B cell (primary cell): ENCODE measurements at regions not wholly inside any gene's neighbourhood (a gene's known extent, or its start where the extent isn't known, plus 50 kb on each side); places are given as distances from the start of the nearest gene placed in this dataset.

Source experiments
- EZH2 ChIP-seq: IDR thresholded peaks from 2 replicates; pipeline ENCODE4 v1.6.1; 2012; ENCODE audit warnings: borderline replicate concordance, low read depth, mild to moderate bottlenecking, moderate library complexity, low read length; ENCODE audit not compliant: insufficient read depth, poor library complexity, severe bottlenecking
- TF ChIP-seq, protein P1 (sequence below): fragments of 200-600 bp; IDR thresholded peaks from one replicate; pipeline ENCODE4 v1.8.0; 2022; ENCODE audit warnings: antibody characterized with exemption, mild to moderate bottlenecking

- TF ChIP-seq, protein P1, sequence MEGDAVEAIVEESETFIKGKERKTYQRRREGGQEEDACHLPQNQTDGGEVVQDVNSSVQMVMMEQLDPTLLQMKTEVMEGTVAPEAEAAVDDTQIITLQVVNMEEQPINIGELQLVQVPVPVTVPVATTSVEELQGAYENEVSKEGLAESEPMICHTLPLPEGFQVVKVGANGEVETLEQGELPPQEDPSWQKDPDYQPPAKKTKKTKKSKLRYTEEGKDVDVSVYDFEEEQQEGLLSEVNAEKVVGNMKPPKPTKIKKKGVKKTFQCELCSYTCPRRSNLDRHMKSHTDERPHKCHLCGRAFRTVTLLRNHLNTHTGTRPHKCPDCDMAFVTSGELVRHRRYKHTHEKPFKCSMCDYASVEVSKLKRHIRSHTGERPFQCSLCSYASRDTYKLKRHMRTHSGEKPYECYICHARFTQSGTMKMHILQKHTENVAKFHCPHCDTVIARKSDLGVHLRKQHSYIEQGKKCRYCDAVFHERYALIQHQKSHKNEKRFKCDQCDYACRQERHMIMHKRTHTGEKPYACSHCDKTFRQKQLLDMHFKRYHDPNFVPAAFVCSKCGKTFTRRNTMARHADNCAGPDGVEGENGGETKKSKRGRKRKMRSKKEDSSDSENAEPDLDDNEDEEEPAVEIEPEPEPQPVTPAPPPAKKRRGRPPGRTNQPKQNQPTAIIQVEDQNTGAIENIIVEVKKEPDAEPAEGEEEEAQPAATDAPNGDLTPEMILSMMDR: no peak
- TF ChIP-seq EZH2: no peak
Observed at GRCh38 chr1:194952171-194952570, 1656.1 kb downstream of the KCNT2 start.
